ENCODE measurements at regions not wholly inside any gene's neighbourhood (a gene's known extent, or its start where the extent isn't known, plus 50 kb on each side); places are given as distances from the start of the nearest gene placed in this dataset.

- Histone ChIP-seq H3K9me2 (ENCODE audit: insufficient read depth) (no peaks in the 10 kb centered on the region), H3K36me3 (ENCODE audit: insufficient read depth) (no peaks in the 10 kb centered on the region), H4K20me1 (replicated peaks; ENCODE audit: insufficient read depth) (no peaks in the 10 kb centered on the region), H3K4me2 (no peak overlapping the region), H2AFZ (no peak overlapping the region), H3K4me1 (ENCODE audit: insufficient read depth) (no peaks in the 10 kb centered on the region), H3K27ac (ENCODE audit: low read depth) (no peak overlapping the region), H3K79me2 (replicated peaks; ENCODE audit: insufficient read depth) (no peaks in the 10 kb centered on the region), H3K4me3 (no peak overlapping the region), H3F3A (replicated peaks; ENCODE audit: low read depth) (no peaks in the 10 kb centered on the region), H3K27me3 (ENCODE audit: insufficient read depth) (no peaks in the 10 kb centered on the region)
- Mint-ChIP-seq H3K4me3 (no peak overlapping the region), H3K27ac (no peak overlapping the region), H3K36me3 (ENCODE audit: low read depth) (peaks cover 5% of the 10 kb centered on the region; the same call in 2 of the 3 replicates), H3K9me3 (peaks cover 9% of the 10 kb centered on the region), H3K4me1 (no peaks in the 10 kb centered on the region), H3K27me3 (ENCODE audit: insufficient read depth, low read depth, poor library complexity) (no peaks in the 10 kb centered on the region)
- no peak for TF ChIP-seq STAT1 (IDR thresholded peaks at IDR 0.05; ENCODE audit: unreplicated experiment)
- TF ChIP-seq ZNF114 (CRISPR knock-in tag; IDR thresholded peaks at IDR 0.05) = no peak
- no peak for TF ChIP-seq CREB1 (CRISPR knock-in tag; IDR thresholded peaks at IDR 0.05; ENCODE audit: low read depth)
- no peak for TF ChIP-seq REST (IDR thresholded peaks at IDR 0.05; ENCODE audit: unreplicated experiment)
- TF ChIP-seq EZH2phosphoT487 (IDR thresholded peaks at IDR 0.05; ENCODE audit: unreplicated experiment) = no peak
- no peak for TF ChIP-seq CTCF (conservative IDR thresholded peaks at IDR 0.05; ENCODE audit: low read depth in 2 of 2)
- no peak for DNase-seq (ENCODE audit: low spot score)
- ATAC-seq = no peak
Measured at GRCh38 chrX:26871967-26872366, 591.2 kb downstream of the PPP4R3C start.

GRCh38 chrX:26851981-26852380, 611.2 kb downstream of the PPP4R3C start:
- H3K36me3 Mint-ChIP-seq (ENCODE audit: low read depth) = no peaks in the 10 kb centered on the region
- H3K4me1 Mint-ChIP-seq = no peaks in the 10 kb centered on the region
- Histone ChIP-seq H3K27me3 (ENCODE audit: insufficient read depth) (no peaks in the 10 kb centered on the region), H3K27ac (ENCODE audit: low read depth) (no peak overlapping the region), H2AFZ (no peak overlapping the region), H3K9me2 (ENCODE audit: insufficient read depth) (no peaks in the 10 kb centered on the region), H3K36me3 (ENCODE audit: insufficient read depth) (no peaks in the 10 kb centered on the region), H3K4me2 (no peak overlapping the region), H3K4me1 (ENCODE audit: insufficient read depth) (no peaks in the 10 kb centered on the region), H3K4me3 (no peak overlapping the region), H3F3A (replicated peaks; ENCODE audit: low read depth) (no peaks in the 10 kb centered on the region), H3K79me2 (replicated peaks; ENCODE audit: insufficient read depth) (no peaks in the 10 kb centered on the region), H4K20me1 (replicated peaks; ENCODE audit: insufficient read depth) (no peaks in the 10 kb centered on the region)
- peak; percentile 62 for ATAC-seq
- TF ChIP-seq CTCF (conservative IDR thresholded peaks at IDR 0.05; ENCODE audit: low read depth in 2 of 2) (peak; percentile 40 to 65), EZH2phosphoT487 (IDR thresholded peaks at IDR 0.05; ENCODE audit: unreplicated experiment) (no peak)
- no peak overlapping the region for H3K27ac Mint-ChIP-seq
- H3K27me3 Mint-ChIP-seq (ENCODE audit: insufficient read depth, low read depth, poor library complexity) = no peaks in the 10 kb centered on the region
- no peak overlapping the region for H3K4me3 Mint-ChIP-seq
- H3K9me3 Mint-ChIP-seq = no peaks in the 10 kb centered on the region
- DNase-seq (ENCODE audit: low spot score) = peak; percentile 41

Measured in GM23338 (cell line).